ENCODE measurements at regions not wholly inside any gene's neighbourhood (a gene's known extent, or its start where the extent isn't known, plus 50 kb on each side); places are given as distances from the start of the nearest gene placed in this dataset.

DNA sequence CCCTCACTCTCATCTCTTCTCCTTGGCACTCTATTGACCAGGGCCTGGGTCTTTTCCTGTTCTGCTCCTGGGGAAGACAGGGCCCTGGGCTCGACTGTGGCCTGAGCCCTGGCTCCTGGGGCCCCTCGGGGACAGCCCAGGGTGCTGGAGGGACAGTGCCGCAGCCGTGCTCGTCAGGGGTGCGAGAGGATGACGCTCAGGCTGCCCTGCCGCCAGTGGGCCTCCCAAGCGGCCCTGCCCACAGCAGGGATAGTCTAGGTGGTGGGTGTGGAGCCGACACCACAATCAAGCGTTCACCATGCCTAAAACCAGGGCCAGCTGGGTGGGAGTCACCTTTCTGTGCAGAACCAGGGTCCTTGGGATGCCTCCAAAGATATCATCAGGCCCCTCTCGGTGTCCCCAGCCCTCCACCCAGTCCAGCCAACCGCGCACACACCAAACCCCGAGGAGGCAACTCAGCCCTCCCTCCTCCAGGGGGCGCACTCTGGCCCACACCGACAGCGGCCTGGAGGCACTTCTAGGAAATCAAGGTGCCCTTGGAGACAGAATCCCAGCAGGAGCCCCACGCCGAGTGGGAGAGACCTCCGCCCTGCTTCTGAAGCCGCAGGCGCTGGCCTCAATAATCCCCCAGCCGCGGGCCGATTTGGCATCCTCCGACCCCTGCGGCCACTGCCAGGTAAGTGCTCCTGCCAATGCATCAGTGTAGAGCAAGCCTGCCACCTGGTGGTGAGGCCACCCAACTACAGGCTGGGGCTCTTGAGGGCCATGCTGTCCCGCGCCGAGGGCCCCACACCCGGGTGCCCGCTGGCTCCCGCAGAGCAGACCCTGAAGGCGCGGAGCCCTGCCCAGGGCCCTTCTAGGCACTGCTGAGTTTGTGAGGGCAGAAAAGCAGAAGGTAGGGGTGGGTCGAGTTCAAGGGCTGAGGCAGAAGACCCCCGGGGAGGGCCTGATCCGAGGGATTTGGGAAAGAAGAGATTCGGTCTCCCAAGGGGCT, 496.4 kb downstream of the BUD13 start:
- peak; percentile 61 to 72 for DNase-seq

GRCh38 chr11:116275635-116276034, 497.2 kb downstream of the BUD13 start:
- DNase-seq, result no peak

DNA sequence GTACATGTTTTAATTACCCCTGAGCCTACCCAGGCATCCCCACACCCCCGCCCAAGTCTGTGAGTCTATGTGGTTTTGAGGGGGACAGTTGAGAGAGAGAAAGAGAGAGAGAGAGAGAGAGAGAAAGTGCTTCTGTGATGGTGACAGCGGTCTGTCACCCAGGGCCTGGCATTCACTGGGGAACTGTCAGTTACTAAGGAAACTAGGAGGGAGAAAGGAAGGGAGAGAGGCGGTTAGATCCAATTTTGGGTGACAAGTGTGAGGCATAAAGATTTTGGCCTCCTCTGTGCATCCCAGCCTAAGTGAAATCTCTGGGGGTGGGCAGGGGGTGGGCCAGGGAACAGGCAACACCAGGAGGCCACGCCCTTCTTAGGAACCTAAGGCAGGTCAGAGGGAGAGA, 498.3 kb downstream of the BUD13 start:
- no peak for DNase-seq

DNA sequence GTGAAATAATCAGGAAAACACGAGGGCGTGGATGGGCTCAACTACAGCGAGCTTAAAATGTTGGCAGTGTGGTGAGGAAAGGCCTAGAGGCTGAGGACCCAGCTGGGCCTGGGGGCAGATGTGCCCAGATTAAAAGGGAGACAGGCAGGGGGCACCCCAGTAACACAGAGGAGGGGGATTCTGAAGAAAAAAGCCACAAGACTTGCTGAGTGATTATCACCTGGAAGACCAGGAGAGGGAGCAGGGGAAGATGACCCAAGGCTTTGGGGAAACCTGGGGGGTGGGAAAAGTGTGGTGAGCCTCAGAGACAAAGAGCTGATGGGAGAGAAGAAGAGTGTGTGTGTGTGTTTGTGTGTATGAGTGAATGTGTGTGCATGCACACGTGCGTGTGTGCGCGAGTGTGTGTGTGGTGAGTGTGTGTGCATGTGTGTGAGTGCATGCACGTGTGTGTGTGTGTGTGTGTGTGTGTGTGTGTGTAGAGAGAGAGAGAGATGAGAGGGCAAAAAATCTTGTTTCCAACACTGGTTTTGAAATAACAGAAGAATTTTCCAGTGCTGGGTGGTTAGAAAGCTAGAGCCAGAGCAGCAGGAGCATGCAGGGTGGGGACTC, 500.5 kb downstream of the BUD13 start:
- DNase-seq, result no peak

- DNase-seq, result no peak
Observed at GRCh38 chr11:116271479-116271878, 501.3 kb downstream of the BUD13 start.

- no peak for DNase-seq
Observed at GRCh38 chr11:116267146-116267545, 505.6 kb downstream of the BUD13 start.

GRCh38 chr11:116263770-116264169, 509.0 kb downstream of the BUD13 start:
- no peak for DNase-seq

- no peak for DNase-seq
Observed at GRCh38 chr11:116263019-116263418, 509.8 kb downstream of the BUD13 start.

DNA sequence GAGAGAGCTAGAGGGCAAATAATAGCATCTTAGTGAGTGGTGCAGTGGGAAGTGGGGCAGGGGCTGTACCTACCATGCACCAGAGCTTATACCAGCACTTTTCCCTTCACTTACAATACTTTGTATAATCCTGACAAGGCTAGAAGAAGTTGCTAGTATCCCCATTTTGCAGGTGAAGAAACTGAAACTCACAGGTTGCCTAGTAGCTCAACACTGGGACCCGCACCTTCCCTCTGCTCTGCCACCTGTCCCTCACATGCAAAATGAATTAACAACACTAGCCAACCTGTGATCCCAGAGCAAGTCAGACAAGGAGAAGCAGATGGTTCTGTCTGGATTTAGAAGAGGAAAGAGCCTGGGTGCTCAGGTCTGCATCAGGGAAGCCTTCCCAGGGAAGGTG, 510.4 kb downstream of the BUD13 start:
- DNase-seq, result no peak

GRCh38 chr11:116261606-116262005, 511.2 kb downstream of the BUD13 start:
- no peak for DNase-seq

- DNase-seq, result no peak
Observed at GRCh38 chr11:116258821-116259220, 514.0 kb downstream of the BUD13 start.

DNA sequence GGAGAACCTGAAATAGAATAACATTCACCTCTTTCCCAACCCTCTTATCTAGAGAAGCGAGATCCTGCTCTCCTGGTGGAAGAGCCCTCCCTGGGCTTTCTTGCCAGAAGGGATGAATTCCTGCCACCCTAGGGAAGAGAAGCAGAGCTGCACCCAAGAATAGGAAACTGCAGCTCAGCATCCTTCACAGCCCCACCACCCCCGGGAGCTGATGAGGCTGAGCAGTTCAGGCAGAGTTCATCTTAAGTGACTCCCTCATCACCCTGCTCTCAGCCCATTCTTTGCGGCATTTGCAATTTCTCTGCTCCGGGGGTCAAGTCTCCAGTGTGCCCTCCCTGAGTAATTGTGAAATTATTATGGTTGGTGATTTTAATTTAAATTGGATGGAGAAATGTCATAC, 514.9 kb downstream of the BUD13 start:
- no peak for DNase-seq

GRCh38 chr11:116257092-116257491, 515.7 kb downstream of the BUD13 start:
- DNase-seq, result no peak

DNA sequence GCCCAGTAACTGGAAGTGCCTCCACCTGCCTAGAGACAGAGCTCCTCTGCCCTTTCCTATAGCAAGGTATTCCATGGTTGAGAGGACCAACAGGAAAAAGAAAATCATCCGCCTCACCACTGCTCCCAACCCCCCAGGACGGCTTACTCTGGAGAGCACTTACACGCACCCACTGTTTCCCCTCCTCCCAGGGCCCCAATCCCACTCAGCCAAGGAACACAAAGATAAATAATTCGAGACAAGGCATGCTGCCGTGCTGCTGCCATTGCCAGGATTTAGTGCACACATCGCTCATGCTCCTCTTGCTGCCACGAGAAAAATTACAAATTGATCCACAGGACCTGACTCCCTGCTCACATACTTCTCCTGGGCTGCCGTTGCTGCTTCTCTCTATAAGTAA, 516.6 kb downstream of the BUD13 start:
- DNase-seq, result no peak

DNA sequence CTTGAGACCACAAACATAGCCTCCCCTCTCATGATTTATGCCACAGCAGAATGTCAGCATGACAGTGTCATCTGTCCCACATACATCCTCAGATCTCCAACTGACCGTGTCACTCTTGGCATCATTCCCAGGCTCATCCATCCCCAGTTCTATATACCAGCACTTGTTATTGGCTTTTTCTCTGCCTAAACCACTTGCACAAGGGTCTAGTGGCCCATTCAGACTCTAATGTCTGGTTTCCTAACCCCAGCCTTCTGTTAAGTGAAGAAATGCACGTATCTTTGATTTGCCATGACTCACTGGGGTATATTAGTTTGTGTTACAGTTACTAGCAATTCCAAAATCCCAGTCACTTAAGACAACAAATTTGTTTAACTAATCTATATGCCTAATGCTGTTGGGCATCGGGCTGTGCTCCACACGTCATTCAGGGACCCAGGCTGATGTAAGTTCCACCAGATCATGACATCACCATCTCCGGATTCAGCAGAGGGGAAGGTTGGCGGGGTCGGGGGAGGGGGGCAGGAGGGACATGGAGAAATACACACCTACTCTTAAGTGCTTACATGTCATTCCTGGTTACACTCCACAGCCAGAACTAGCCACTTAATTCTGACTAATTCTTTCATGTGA, 517.4 kb downstream of the BUD13 start:
- no peak for DNase-seq

- DNase-seq, result no peak
Observed at GRCh38 chr11:116250155-116250554, 522.6 kb downstream of the BUD13 start.

DNA sequence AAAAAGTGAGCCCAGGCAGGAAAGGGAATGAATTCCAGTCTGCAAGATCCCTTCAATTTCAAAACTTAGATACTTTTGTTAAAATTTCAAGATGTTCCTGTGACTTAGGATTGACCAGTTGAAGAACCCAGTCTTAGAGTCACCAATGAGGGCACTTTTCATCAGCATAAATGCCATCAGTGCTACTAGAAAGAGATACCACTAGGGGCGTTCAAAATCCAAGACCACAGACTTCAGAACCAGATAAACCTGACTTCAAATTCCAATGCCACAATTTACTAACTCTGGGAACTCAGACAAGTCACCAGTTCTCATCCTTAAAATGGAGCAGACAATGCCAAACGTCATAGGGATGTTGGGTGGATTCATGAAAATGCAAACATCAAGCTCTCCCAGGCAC, 523.2 kb downstream of the BUD13 start:
- DNase-seq, result no peak

GRCh38 chr11:116244889-116245288, 527.9 kb downstream of the BUD13 start:
- no peak for DNase-seq

GRCh38 chr11:116244439-116244838, 528.3 kb downstream of the BUD13 start:
- no peak for DNase-seq

GRCh38 chr11:116243991-116244390, 528.8 kb downstream of the BUD13 start:
- DNase-seq, result no peak

GRCh38 chr11:116242006-116242405, 530.8 kb downstream of the BUD13 start:
- DNase-seq, result no peak

DNA sequence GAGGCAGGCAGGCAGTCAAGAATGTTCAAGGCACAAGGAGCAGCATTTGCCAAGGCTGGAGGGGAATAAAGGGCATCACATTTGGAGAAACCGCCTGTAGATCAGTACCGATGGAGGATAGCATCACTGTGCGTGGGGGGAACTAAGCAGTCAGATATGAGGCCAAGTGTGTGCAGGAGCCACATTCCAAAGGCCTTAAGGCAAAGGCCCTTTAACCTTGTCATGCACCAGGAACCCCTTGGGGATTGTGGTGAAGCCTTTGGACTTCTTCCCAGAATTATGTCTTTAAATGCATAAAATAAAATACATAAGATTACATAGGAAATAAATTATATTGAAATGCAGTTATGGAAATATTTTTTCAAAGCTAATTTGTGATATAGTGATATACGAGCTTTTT, 532.1 kb downstream of the BUD13 start:
- no peak for DNase-seq

DNA sequence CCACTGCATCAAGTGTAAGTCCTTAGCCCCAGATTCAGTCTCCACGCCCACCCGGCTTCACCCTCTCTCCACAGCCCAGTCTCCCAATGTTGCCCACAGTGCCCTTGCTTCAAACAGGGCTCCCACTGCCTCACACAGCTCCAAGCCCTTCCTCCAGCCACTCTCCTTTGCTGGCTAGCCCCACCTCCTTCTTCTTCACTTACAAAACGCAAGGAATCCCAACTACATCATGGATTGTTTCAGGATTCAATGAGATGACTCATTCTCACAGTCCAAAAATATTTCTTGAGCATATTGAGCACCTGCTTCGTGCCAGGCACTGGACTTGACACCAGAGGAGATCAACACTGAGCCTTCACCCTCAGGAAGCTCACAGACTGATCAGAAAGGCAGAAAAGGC, 533.5 kb downstream of the BUD13 start:
- DNase-seq, result no peak

All from CD4-positive, alpha-beta T cell treated with Interferon alpha-2 for 1 hour (primary cell).